ENCODE measurements at regions not wholly inside any gene's neighbourhood (a gene's known extent, or its start where the extent isn't known, plus 50 kb on each side); places are given as distances from the start of the nearest gene placed in this dataset.

DNA sequence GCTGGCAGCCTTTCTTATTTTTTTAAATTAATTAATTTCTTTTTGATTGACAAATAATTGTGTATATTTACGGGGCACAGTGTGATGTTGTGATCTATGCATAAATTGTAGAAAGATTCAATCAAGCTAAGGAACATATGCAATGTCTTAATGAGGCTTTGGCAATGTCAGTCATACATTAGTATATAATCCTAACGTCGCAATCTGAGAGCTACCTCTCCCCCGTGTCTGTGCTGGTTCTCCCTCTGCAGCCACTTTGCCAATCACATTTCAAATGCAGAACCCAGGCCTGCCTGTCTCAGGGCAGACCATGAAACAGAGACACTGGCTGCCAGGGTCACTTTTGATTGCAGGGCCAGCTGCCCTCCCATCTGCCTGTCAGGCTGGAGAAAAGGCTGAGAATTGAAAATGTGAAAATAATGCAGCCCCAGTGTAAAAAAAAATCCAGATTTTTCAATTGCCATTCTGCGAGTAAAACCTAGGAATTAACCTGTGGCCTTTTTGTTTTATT is 56.3 kb downstream of the SLC24A2 start:
- TF ChIP-seq CTCF (IDR thresholded peaks at IDR 0.05; ENCODE audit: low read depth, low read length, missing control alignments): no peak
- no peak overlapping the region for H3K4me3 ChIP-seq (ENCODE audit: low read depth, low read length)
- no peak for DNase-seq (ENCODE audit: low read depth)

- no peak for TF ChIP-seq CTCF (IDR thresholded peaks at IDR 0.05; ENCODE audit: low read depth, low read length, missing control alignments)
- no peak overlapping the region for H3K4me3 ChIP-seq (ENCODE audit: low read depth, low read length)
- no peak for DNase-seq (ENCODE audit: low read depth)
Observed at GRCh38 chr9:19728101-19728500, 60.7 kb downstream of the SLC24A2 start.

DNA sequence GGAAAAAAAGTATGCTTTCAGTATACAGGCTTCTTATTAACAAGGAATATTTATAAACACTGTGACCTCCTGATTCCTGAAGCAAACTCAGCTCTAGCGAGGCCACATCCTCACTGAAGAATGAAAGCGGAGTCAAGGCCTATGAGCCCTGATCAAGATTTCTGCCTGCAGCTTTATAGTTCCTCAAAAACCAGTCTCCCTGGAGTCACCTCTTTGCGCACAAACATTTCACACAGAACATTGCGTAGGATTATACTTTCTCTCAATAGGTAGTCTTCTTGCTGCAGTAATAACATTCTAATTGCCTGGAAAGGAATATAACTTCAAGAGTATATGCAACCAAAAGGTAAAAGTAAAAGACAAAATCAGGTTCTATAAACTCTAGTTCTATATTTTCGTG is 62.9 kb downstream of the SLC24A2 start:
- no peak overlapping the region for H3K4me3 ChIP-seq (ENCODE audit: low read depth, low read length)
- TF ChIP-seq CTCF (IDR thresholded peaks at IDR 0.05; ENCODE audit: low read depth, low read length, missing control alignments): no peak
- no peak for DNase-seq (ENCODE audit: low read depth)

- no peak overlapping the region for H3K4me3 ChIP-seq (ENCODE audit: low read depth, low read length)
- TF ChIP-seq CTCF (IDR thresholded peaks at IDR 0.05; ENCODE audit: low read depth, low read length, missing control alignments): no peak
- no peak for DNase-seq (ENCODE audit: low read depth)
Observed at GRCh38 chr9:19720377-19720776, 68.5 kb downstream of the SLC24A2 start.

DNA sequence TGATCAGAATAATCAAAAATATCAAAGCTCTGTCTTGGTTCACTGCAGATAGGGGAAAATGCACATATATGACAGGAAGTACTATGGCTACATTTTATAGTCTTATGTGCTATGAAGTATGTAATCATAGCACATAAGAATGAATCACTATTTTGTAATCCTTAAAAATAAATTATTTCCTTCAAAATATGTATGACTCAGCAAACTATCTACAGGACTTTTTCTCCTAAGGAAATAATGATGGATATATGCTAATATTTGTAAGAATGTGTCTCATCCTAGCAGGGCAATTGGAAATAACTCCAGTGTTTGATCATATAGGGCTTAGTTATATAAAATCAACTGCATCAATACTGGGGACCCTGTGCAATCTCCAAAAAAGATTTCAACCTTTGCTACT is 85.1 kb downstream of the SLC24A2 start:
- no peak overlapping the region for H3K4me3 ChIP-seq (ENCODE audit: low read depth, low read length)
- DNase-seq (ENCODE audit: low read depth): no peak
- no peak for TF ChIP-seq CTCF (IDR thresholded peaks at IDR 0.05; ENCODE audit: low read depth, low read length, missing control alignments)

DNA sequence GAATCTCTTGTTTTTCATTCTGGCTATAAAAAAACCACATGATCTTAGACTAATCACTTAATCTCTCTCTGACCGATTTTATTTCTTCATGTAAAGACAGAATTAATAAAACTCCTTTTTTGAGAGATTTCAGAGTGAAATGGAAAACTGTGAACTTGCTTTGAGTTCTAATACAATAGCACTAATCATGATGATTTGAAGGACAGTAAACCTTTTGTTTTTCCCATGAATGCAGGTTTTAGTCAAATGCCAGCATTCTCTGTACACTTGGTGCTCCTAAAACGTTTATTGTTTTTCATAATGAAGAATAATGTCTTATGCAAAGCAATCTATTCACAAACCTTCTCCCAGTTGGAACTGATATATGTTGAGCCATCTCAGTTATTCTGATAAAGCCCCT is 86.8 kb downstream of the SLC24A2 start:
- no peak for TF ChIP-seq CTCF (IDR thresholded peaks at IDR 0.05; ENCODE audit: low read depth, low read length, missing control alignments)
- DNase-seq (ENCODE audit: low read depth): no peak
- H3K4me3 ChIP-seq (ENCODE audit: low read depth, low read length): no peak overlapping the region

GRCh38 chr9:19701274-19701673 is 87.6 kb downstream of the SLC24A2 start:
- no peak for DNase-seq (ENCODE audit: low read depth)
- TF ChIP-seq CTCF (IDR thresholded peaks at IDR 0.05; ENCODE audit: low read depth, low read length, missing control alignments): no peak
- H3K4me3 ChIP-seq (ENCODE audit: low read depth, low read length): no peak overlapping the region
